Left colon (tissue), 2 donors: ENCODE measurements at regions not wholly inside any gene's neighbourhood (a gene's known extent, or its start where the extent isn't known, plus 50 kb on each side); places are given as distances from the start of the nearest gene placed in this dataset.

Experiments used
- ATAC-seq: fragments of 200-7000 bp; cut with Tn5 transposase; one replicate; pipeline ENCODE4 v1.9.1; 2020; ENCODE audit warnings: mild to moderate bottlenecking, moderate library complexity
- DNase-seq, 2 donors: peaks; one replicate each; pipeline ENCODE4 v3.0.0-alpha.2; 2020
- intact Hi-C, 2 donors: fragments of 100-400 bp; cut with DNase I in 1 of 2; cut with micrococcal nuclease in 1 of 2; formaldehyde crosslinking; loops; one replicate each; pipeline versions ENCODE4 v1.11.2 to v1.14.0; 2022; cut with DNase I, micrococcal nuclease
- donor health status: DM: no; HTN: no; CAD: no.
- donor health status: DM: yes; HTN: yes; CAD: no.

- DNase-seq (no peak), ATAC-seq (no peak)
- intact Hi-C loops, result no loop called here
Measured at GRCh38 chr1:188426561-188426960, 1597.8 kb downstream of the PLA2G4A start.

DNA sequence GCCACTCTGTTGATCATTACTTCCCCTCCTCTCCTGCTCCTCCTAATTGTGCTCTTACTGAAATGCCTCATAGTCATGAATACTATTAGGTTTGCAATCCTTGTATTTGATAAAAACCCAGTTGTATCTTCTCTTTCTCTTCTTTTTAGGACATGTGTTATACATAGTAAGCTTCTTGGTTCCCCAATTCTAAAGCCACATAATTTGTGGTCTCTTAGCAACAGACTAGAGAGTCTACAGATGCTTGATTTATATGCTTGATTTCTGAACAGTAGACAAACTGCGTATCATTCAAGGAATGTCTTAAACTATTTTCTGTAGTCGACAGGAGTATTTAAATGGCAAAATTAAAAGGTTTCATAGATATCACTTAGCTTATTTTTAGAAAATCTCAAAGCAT is 1598.9 kb downstream of the PLA2G4A start:
- DNase-seq (no peak), ATAC-seq (no peak)
- intact Hi-C loops, result no loop called here

- intact Hi-C loops, result no loop called here
- ATAC-seq (no peak), DNase-seq (no peak)
Measured at GRCh38 chr1:188429386-188429785, 1600.6 kb downstream of the PLA2G4A start.

- no peak for ATAC-seq
- DNase-seq, result no peak
- intact Hi-C loops, result no loop called here
Measured at GRCh38 chr1:188432427-188432826, 1603.7 kb downstream of the PLA2G4A start.

- intact Hi-C loops, result no loop called here
- ATAC-seq, result no peak
- no peak for DNase-seq
Measured at GRCh38 chr1:188433425-188433824, 1604.7 kb downstream of the PLA2G4A start.

- no peak for ATAC-seq
- intact Hi-C loops, result no loop called here
- DNase-seq, result no peak
Measured at GRCh38 chr1:188444526-188444925, 1615.8 kb downstream of the PLA2G4A start.

- no peak for ATAC-seq
- intact Hi-C loops, result no loop called here
- DNase-seq, result no peak
Measured at GRCh38 chr1:188462837-188463236, 1634.1 kb downstream of the PLA2G4A start.

GRCh38 chr1:188463919-188464318 is 1635.2 kb downstream of the PLA2G4A start:
- intact Hi-C loops, result no loop called here
- ATAC-seq (no peak), DNase-seq (no peak)

DNA sequence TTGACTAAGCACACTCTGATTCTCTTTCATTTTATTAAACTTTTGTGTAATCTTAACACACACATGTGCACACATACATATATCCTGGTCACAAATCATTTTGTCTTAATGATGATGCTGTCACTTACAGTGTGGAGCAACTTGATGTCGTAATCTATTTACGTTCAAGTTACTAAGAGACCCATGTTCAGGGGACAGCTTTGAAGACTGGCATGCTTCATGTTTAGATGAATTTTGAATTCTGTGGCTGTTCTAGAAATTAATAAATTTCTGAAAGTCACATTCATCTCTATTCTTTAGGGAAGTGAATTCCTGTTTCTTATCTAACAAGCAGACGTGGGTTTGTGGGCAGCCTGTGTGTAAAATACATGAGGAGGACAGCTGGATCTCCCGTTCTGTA is 1637.8 kb downstream of the PLA2G4A start:
- intact Hi-C loops, result no loop called here
- no peak for DNase-seq
- no peak for ATAC-seq

- ATAC-seq (no peak), DNase-seq (no peak)
- intact Hi-C loops, result no loop called here
Measured at GRCh38 chr1:188476606-188477005, 1647.9 kb downstream of the PLA2G4A start.

- no peak for ATAC-seq
- DNase-seq, result no peak
- intact Hi-C loops, result no loop called here
Measured at GRCh38 chr1:188489336-188490112, 1660.8 kb downstream of the PLA2G4A start.

DNA sequence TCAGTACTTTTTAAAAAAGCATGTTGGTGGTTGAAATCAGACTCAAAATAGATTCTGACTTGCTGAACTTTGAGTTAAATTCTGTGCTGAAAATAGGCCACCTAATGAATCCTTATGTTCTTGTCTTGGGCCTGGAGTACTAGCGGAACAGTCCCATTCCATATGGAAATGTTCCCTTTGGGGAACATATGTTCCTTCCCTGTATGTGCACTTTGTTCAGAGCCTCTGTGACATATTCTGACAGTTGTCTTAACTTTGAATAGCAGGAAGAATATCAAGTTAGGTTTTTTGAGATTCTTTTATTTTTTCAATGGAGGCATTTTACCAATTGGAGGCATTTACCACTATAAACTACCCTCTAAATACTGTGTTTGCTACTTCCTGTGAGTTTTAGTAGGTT is 1667.8 kb downstream of the PLA2G4A start:
- DNase-seq (no peak), ATAC-seq (no peak)
- intact Hi-C loops, result no loop called here

DNA sequence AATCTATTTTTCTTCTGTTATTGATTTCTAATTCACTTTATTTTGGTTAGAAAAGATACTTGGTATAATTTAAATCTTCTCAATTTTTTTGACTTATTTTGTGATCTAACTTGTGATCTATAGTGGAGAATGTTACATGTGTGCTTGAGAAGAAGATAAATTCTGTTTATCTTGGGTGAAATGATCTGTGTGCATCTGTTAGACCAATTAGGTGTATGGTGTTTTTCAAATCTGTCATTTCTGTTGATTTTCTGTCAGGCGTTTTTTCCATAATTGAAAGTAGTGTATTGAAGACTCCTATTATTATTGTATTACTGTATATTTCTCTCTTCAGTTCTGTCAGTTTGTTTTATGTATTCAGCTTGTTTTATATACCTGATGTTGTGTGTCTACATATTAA is 1668.3 kb downstream of the PLA2G4A start:
- intact Hi-C loops, result no loop called here
- DNase-seq (no peak), ATAC-seq (no peak)

- ATAC-seq (no peak), DNase-seq (no peak)
- intact Hi-C loops, result no loop called here
Measured at GRCh38 chr1:188499690-188500089, 1670.9 kb downstream of the PLA2G4A start.

GRCh38 chr1:188514917-188515316 is 1686.2 kb downstream of the PLA2G4A start:
- DNase-seq, result no peak
- intact Hi-C loops, result no loop called here

DNA sequence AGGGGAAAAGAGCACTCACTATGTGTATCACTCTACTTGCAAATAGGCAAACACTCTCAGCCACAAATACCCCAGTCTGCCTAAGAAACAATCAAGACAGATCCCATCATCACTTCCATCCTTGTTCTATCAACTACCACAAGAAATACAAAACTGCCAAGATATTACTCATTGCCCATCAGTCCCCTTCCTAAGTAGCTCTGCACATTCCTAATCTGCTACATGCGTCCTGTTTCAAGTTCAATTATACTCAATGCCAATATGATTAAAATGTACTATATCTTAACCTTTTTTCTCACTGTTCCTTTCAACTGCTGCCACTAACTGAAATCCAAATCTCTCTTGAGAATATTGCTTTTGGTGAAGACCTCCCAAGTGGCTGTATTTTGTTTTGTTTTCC is 1688.4 kb downstream of the PLA2G4A start:
- no peak for DNase-seq
- ATAC-seq, result no peak
- intact Hi-C loops, result no loop called here

More at GRCh38 chr1:188514917-188515316, 1686.2 kb downstream of the PLA2G4A start:
- no peak for ATAC-seq

GRCh38 chr1:188551176-188551575 is 1722.4 kb downstream of the PLA2G4A start:
- intact Hi-C loops, result no loop called here
- DNase-seq, result no peak
- ATAC-seq, result no peak

- DNase-seq (no peak), ATAC-seq (no peak)
- intact Hi-C loops, result no loop called here
Measured at GRCh38 chr1:188557053-188557452, 1728.3 kb downstream of the PLA2G4A start.

DNA sequence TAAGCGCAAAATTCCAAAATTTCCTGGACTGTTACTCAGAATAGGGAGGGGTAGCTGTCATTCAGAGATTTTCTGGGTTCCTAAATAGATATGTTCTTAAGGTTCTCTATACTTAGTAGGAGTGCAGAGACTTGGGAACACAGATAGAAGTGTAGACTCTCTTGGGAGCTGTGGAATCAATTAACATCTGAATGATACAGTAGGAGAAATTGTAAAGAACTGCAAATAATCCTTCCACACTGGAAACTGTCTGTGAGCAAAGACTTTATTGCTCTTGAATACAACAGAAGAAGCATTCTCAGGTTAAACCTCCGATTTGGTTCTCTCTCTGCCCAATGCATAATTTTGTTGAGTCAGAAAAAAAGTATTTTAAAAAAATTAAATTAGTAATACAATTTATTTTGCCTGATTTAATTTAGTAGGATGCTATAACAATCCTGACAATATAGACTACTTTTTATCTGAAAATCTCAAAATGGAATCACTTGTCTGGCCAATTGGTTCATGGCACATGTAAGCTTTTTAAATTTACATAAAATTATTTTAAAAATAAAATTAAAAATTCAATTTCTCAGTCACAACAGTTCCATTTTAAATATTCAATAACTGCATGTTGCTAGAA is 1754.3 kb downstream of the PLA2G4A start:
- DNase-seq, result no peak
- no peak for ATAC-seq
- intact Hi-C loops, result no loop called here

- ATAC-seq, result no peak
- no peak for DNase-seq
- intact Hi-C loops, result no loop called here
Measured at GRCh38 chr1:188584119-188584518, 1755.4 kb downstream of the PLA2G4A start.

DNA sequence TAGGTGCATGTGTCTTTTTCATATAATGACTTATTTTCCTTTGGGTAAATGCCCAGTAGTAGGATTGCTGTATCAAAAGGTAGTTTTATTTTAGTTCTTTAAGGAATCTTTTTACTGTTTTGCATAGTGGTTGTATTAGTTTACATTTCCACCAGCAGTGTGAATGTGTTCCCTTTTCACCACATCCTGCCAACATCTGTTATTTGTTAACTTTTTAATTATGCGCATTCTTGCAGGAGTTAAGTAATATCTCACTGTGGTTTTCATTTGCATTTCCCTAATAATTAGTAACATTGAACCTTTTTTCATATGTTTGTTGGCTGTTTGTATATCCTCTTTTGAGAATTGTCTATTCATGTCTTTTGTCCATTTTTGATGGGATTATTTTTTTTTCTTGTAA is 1761.9 kb downstream of the PLA2G4A start:
- DNase-seq (no peak), ATAC-seq (no peak)
- intact Hi-C loops, result no loop called here
